ENCODE measurements at regions not wholly inside any gene's neighbourhood (a gene's known extent, or its start where the extent isn't known, plus 50 kb on each side); places are given as distances from the start of the nearest gene placed in this dataset.

- Histone ChIP-seq H3K9ac (replicated peaks; ENCODE audit: extremely low read depth, insufficient read depth, low read length) (no peak overlapping the region), H2AFZ (ENCODE audit: low read depth, low read length) (no peak overlapping the region), H3K36me3 (ENCODE audit: control insufficient read depth in 2 of 2, extremely low read depth in 1 of 2, insufficient read depth in 2 of 2, low read length in 2 of 2) (no peaks in the 10 kb centered on the region), H3K9me1 (replicated peaks; ENCODE audit: control insufficient read depth, extremely low read depth, insufficient read depth, low read length) (no peaks in the 10 kb centered on the region), H3K27ac (ENCODE audit: insufficient read depth, low read depth, low read length) (no peak overlapping the region), H4K20me1 (replicated peaks; ENCODE audit: control insufficient read depth, extremely low read depth, insufficient read depth, low read length) (no peaks in the 10 kb centered on the region), H3K4me2 (ENCODE audit: insufficient read depth, low read length) (no peak overlapping the region), H3K4me3 (replicated peaks in 1 of 3; ENCODE audit: insufficient read depth in 1 of 3, low read depth in 1 of 3, low read length in 3 of 3) (no peak overlapping the region), H3K9me3 (replicated peaks; ENCODE audit: control insufficient read depth, insufficient read depth, low read length) (no peaks in the 10 kb centered on the region), H3K4me1 (ENCODE audit: control insufficient read depth, extremely low read depth, insufficient read depth, low read length) (no peaks in the 10 kb centered on the region), H3K79me2 (ENCODE audit: control insufficient read depth, insufficient read depth, low read length) (no peaks in the 10 kb centered on the region), H3K27me3 (ENCODE audit: control insufficient read depth in 2 of 2, insufficient read depth in 2 of 2, low read length in 2 of 2) (no peaks in the 10 kb centered on the region)
- DNase-seq (ENCODE audit: low read depth, low spot score) (no peak), FAIRE-seq (no peak)
- intact Hi-C loops (cut with micrococcal nuclease) (no loop called here), dilution Hi-C loops (cut with MboI; ENCODE audit: extremely low pct_ligation_motif_present, low sequenced_read_pairs) (no loop called here)
- ChIA-PET POLR2A (no interaction called here), CTCF (no interaction called here)
- TF ChIP-seq, protein P1, sequence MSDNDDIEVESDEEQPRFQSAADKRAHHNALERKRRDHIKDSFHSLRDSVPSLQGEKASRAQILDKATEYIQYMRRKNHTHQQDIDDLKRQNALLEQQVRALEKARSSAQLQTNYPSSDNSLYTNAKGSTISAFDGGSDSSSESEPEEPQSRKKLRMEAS (IDR thresholded peaks at IDR 0.05; ENCODE audit: insufficient read depth, insufficient read length) = no peak
- TF ChIP-seq, protein P2, sequence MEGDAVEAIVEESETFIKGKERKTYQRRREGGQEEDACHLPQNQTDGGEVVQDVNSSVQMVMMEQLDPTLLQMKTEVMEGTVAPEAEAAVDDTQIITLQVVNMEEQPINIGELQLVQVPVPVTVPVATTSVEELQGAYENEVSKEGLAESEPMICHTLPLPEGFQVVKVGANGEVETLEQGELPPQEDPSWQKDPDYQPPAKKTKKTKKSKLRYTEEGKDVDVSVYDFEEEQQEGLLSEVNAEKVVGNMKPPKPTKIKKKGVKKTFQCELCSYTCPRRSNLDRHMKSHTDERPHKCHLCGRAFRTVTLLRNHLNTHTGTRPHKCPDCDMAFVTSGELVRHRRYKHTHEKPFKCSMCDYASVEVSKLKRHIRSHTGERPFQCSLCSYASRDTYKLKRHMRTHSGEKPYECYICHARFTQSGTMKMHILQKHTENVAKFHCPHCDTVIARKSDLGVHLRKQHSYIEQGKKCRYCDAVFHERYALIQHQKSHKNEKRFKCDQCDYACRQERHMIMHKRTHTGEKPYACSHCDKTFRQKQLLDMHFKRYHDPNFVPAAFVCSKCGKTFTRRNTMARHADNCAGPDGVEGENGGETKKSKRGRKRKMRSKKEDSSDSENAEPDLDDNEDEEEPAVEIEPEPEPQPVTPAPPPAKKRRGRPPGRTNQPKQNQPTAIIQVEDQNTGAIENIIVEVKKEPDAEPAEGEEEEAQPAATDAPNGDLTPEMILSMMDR (IDR thresholded peaks at IDR 0.05; ENCODE audit: extremely low read depth in 1 of 2, insufficient read depth in 1 of 2, low read depth in 1 of 2, low read length in 2 of 2) = no peak
- TF ChIP-seq MYC (IDR thresholded peaks at IDR 0.05; ENCODE audit: low read depth, low read length) = no peak
- no TSS peak for BruUV-seq (replicated peaks)
Observed at GRCh38 chr5:109928811-109929210, 239.1 kb downstream of the MAN2A1 start.

GRCh38 chr5:109929376-109929775 is 239.6 kb downstream of the MAN2A1 start:
- H4K20me1 ChIP-seq (replicated peaks; ENCODE audit: control insufficient read depth, extremely low read depth, insufficient read depth, low read length) = no peaks in the 10 kb centered on the region
- H3K9ac ChIP-seq (replicated peaks; ENCODE audit: extremely low read depth, insufficient read depth, low read length) = no peak overlapping the region
- ChIA-PET CTCF (no interaction called here), POLR2A (no interaction called here)
- no peak overlapping the region for H3K4me2 ChIP-seq (ENCODE audit: insufficient read depth, low read length)
- H3K9me1 ChIP-seq (replicated peaks; ENCODE audit: control insufficient read depth, extremely low read depth, insufficient read depth, low read length) = no peaks in the 10 kb centered on the region
- no peaks in the 10 kb centered on the region for H3K9me3 ChIP-seq (replicated peaks; ENCODE audit: control insufficient read depth, insufficient read depth, low read length)
- H3K27ac ChIP-seq (ENCODE audit: insufficient read depth, low read depth, low read length) = no peak overlapping the region
- no peak for TF ChIP-seq MYC (IDR thresholded peaks at IDR 0.05; ENCODE audit: low read depth, low read length)
- TF ChIP-seq POLR2A (IDR thresholded peaks at IDR 0.05; ENCODE audit: low read depth, low read length) = no peak
- TF ChIP-seq JUN (IDR thresholded peaks at IDR 0.05; ENCODE audit: borderline replicate concordance, insufficient read depth, insufficient read length, low read depth) = no peak
- TF ChIP-seq FOS (IDR thresholded peaks at IDR 0.05; ENCODE audit: borderline replicate concordance, insufficient read depth, low read length) = no peak
- no peak for TF ChIP-seq GATA2 (IDR thresholded peaks at IDR 0.05; ENCODE audit: insufficient read depth, insufficient read length, low read depth, low read length)
- dilution Hi-C loops (cut with MboI; ENCODE audit: extremely low pct_ligation_motif_present, low sequenced_read_pairs) (no loop called here), intact Hi-C loops (cut with micrococcal nuclease) (no loop called here)
- DNase-seq (ENCODE audit: low read depth, low spot score) (no peak), FAIRE-seq (no peak)
- no peak overlapping the region for H2AFZ ChIP-seq (ENCODE audit: low read depth, low read length)
- H3K4me3 ChIP-seq (replicated peaks in 1 of 3; ENCODE audit: insufficient read depth in 1 of 3, low read depth in 1 of 3, low read length in 3 of 3) = no peak overlapping the region
- no peaks in the 10 kb centered on the region for H3K27me3 ChIP-seq (ENCODE audit: control insufficient read depth in 2 of 2, insufficient read depth in 2 of 2, low read length in 2 of 2)
- no peaks in the 10 kb centered on the region for H3K4me1 ChIP-seq (ENCODE audit: control insufficient read depth, extremely low read depth, insufficient read depth, low read length)
- no TSS peak for BruUV-seq (replicated peaks)
- H3K36me3 ChIP-seq (ENCODE audit: control insufficient read depth in 2 of 2, extremely low read depth in 1 of 2, insufficient read depth in 2 of 2, low read length in 2 of 2) = no peaks in the 10 kb centered on the region
- H3K79me2 ChIP-seq (ENCODE audit: control insufficient read depth, insufficient read depth, low read length) = no peaks in the 10 kb centered on the region

Data from endothelial cell of umbilical vein (primary cell).